ENCODE measurements at regions not wholly inside any gene's neighbourhood (a gene's known extent, or its start where the extent isn't known, plus 50 kb on each side); places are given as distances from the start of the nearest gene placed in this dataset.

GRCh38 chr5:144794922-144795321, 624.2 kb downstream of the KCTD16 start:
- H3K4me3 ChIP-seq: no peak overlapping the region
- H3K4me1 ChIP-seq: no peaks in the 10 kb centered on the region
- H3K27me3 ChIP-seq: no peaks in the 10 kb centered on the region
- no peak overlapping the region for H3K27ac ChIP-seq
- no peak for TF ChIP-seq CTCF (IDR thresholded peaks at IDR 0.05)
- no peak for DNase-seq
- peaks cover 0 to 3% of the 10 kb centered on the region in 2 donors for H3K9me3 ChIP-seq
- no peaks in the 10 kb centered on the region for H3K36me3 ChIP-seq
- intact Hi-C loops (cut with DNase I): no loop called here
- no peak for ATAC-seq

GRCh38 chr5:144788556-144788955, 617.9 kb downstream of the KCTD16 start:
- Histone ChIP-seq H3K27me3 (no peaks in the 10 kb centered on the region), H3K9me3 (peaks cover 0 to 3% of the 10 kb centered on the region in 2 donors), H3K27ac (no peak overlapping the region), H3K4me3 (no peak overlapping the region), H3K4me1 (no peaks in the 10 kb centered on the region), H3K36me3 (no peaks in the 10 kb centered on the region)
- TF ChIP-seq CTCF (IDR thresholded peaks at IDR 0.05): no peak
- no peak for ATAC-seq
- no peak for DNase-seq
- intact Hi-C loops (cut with DNase I): no loop called here

GRCh38 chr5:144788046-144788445, 617.4 kb downstream of the KCTD16 start:
- H3K27me3 ChIP-seq: no peaks in the 10 kb centered on the region
- H3K9me3 ChIP-seq: no peaks in the 10 kb centered on the region
- intact Hi-C loops (cut with DNase I): no loop called here
- no peak for DNase-seq
- H3K36me3 ChIP-seq: no peaks in the 10 kb centered on the region
- no peak for TF ChIP-seq CTCF (IDR thresholded peaks at IDR 0.05)
- ATAC-seq: no peak
- H3K4me3 ChIP-seq: no peak overlapping the region
- H3K27ac ChIP-seq: no peak overlapping the region
- H3K4me1 ChIP-seq: no peaks in the 10 kb centered on the region

- intact Hi-C loops (cut with DNase I): no loop called here
- Histone ChIP-seq H3K4me3 (no peak overlapping the region), H3K9me3 (no peaks in the 10 kb centered on the region), H3K4me1 (no peaks in the 10 kb centered on the region), H3K27ac (no peak overlapping the region), H3K27me3 (no peaks in the 10 kb centered on the region), H3K36me3 (no peaks in the 10 kb centered on the region)
- ATAC-seq (no peak), DNase-seq (no peak)
- no peak for TF ChIP-seq CTCF (IDR thresholded peaks at IDR 0.05)
These were observed 608.7 kb downstream of the KCTD16 start for GRCh38 chr5:144779368-144779767.

GRCh38 chr5:144778561-144778960, 607.9 kb downstream of the KCTD16 start:
- no peaks in the 10 kb centered on the region for H3K4me1 ChIP-seq
- ATAC-seq (no peak), DNase-seq (no peak)
- intact Hi-C loops (cut with DNase I): no loop called here
- no peak overlapping the region for H3K27ac ChIP-seq
- TF ChIP-seq CTCF (IDR thresholded peaks at IDR 0.05): no peak
- no peaks in the 10 kb centered on the region for H3K36me3 ChIP-seq
- no peaks in the 10 kb centered on the region for H3K27me3 ChIP-seq
- H3K4me3 ChIP-seq: no peak overlapping the region
- no peaks in the 10 kb centered on the region for H3K9me3 ChIP-seq

Data from left lung (tissue), 4 donors.